AG10803 (cell line): ENCODE measurements at regions not wholly inside any gene's neighbourhood (a gene's known extent, or its start where the extent isn't known, plus 50 kb on each side); places are given as distances from the start of the nearest gene placed in this dataset.
"Not testable (repeated sequence)": the region's sequence is repeated elsewhere in the genome, so short reads cannot be mapped to it uniquely, and the experiment has no call there.

Experiments used
- DNase-seq: peaks from one replicate; pipeline ENCODE4 v3.0.0; 2010; ENCODE audit warnings: low read depth
- H3K4me3 ChIP-seq: 2 replicates; pipeline ENCODE4 v1.5.1; 2011; ENCODE audit warnings: mild to moderate bottlenecking, low read length, control low read depth
- CTCF ChIP-seq: conservative IDR thresholded peaks from 2 replicates; pipeline ENCODE4 v1.5.1; 2011; ENCODE audit warnings: mild to moderate bottlenecking, low read length, control low read depth, inconsistent platforms

- no peak for TF ChIP-seq CTCF
- no peak overlapping the region for H3K4me3 ChIP-seq
- DNase-seq: no peak
Measured at GRCh38 chr5:174462129-174462528, 262.3 kb upstream of the MSX2 start.

GRCh38 chr5:174464504-174465165 is 259.7 kb upstream of the MSX2 start:
- no peak for DNase-seq
- H3K4me3 ChIP-seq: no peak overlapping the region
- TF ChIP-seq CTCF: no peak

- not testable (repeated sequence) for DNase-seq
Measured at GRCh38 chr5:174471528-174471927, 252.9 kb upstream of the MSX2 start.

GRCh38 chr5:174472956-174473355 is 251.4 kb upstream of the MSX2 start:
- no peak for TF ChIP-seq CTCF
- H3K4me3 ChIP-seq: no peak overlapping the region
- DNase-seq: no peak

More at GRCh38 chr5:174471528-174471927, 252.9 kb upstream of the MSX2 start:
- H3K4me3 ChIP-seq: not testable (repeated sequence)

- DNase-seq, H3K4me3 ChIP-seq: not testable (repeated sequence)
Measured at GRCh38 chr5:174476001-174476400, 248.4 kb upstream of the MSX2 start.

GRCh38 chr5:174479325-174479724 is 245.1 kb upstream of the MSX2 start:
- TF ChIP-seq CTCF: no peak
- H3K4me3 ChIP-seq: no peak overlapping the region
- DNase-seq: no peak

- H3K4me3 ChIP-seq: no peak overlapping the region
- DNase-seq: no peak
- no peak for TF ChIP-seq CTCF
Measured at GRCh38 chr5:174481737-174482136, 242.6 kb upstream of the MSX2 start.

- DNase-seq: no peak
- TF ChIP-seq CTCF: no peak
- no peak overlapping the region for H3K4me3 ChIP-seq
Measured at GRCh38 chr5:174482607-174483024, 241.8 kb upstream of the MSX2 start.
